HepG2 (cell line): ENCODE measurements at regions not wholly inside any gene's neighbourhood (a gene's known extent, or its start where the extent isn't known, plus 50 kb on each side); places are given as distances from the start of the nearest gene placed in this dataset.

Experiments used
- ATAC-seq: fragments of 200-7000 bp; cut with Tn5 transposase; 3 replicates; pipeline ENCODE4 v1.9.1; 2020; ENCODE audit warnings: mild to moderate bottlenecking, moderate library complexity
- BruUV-seq: library from RNA; stranded (reverse); fragments of 400-500 nt; replicated peaks from 2 replicates; lab custom pipeline; 2021; lab: Mats Ljungman, UMichigan
- CTCF ChIA-PET: fragments of 300-600 bp; formaldehyde crosslinking; extraction: SDS; loops from one replicate; lab custom pipeline; 2021; ENCODE audit warnings: low total read pairs, inconsistent platforms, low intra/inter-chr PET ratio; lab: Yijun Ruan, JAX
- POLR2A ChIA-PET: fragments of 350-600 bp; sonication (Branson Sonifier 250); formaldehyde crosslinking; loops from one replicate; lab custom pipeline; 2020; ENCODE audit warnings: antibody characterized with exemption, inconsistent platforms; lab: Yijun Ruan, JAX
- DNase-seq: peaks from one replicate; pipeline ENCODE4 v3.0.0-alpha.2; 2015; ENCODE audit warnings: low spot score
- FAIRE-seq: peaks from 3 replicates; lab custom pipeline; 2011; peaks lifted over from hg19 to GRCh38; lab: Jason Lieb, UNC
- H2AFZ ChIP-seq: one replicate; pipeline ENCODE4 v1.6.1; 2011; ENCODE audit warnings: low read length, inconsistent platforms
- H3K27ac ChIP-seq: fragments of 300-600 bp; 3 replicates; pipeline ENCODE4 v1.8.0; 2011; ENCODE audit warnings: mixed run types, mild to moderate bottlenecking, mixed read lengths, low read length, inconsistent platforms; ENCODE audit not compliant: insufficient read depth; ENCODE audit errors: extremely low read length
- H3K27me3 ChIP-seq, 2 experiments: fragments of 200-600 bp in 1 of 2; 2 replicates in 1 of 2; 3 replicates in 1 of 2; pipeline versions ENCODE4 v1.6.0 to v1.8.0; 2011; ENCODE audit warnings: low read length in 2 of 2, mild to moderate bottlenecking in 2 of 2, moderate library complexity in 2 of 2, inconsistent platforms in 1 of 2; ENCODE audit not compliant: insufficient read depth in 2 of 2, control insufficient read depth in 1 of 2
- H3K36me3 ChIP-seq, 2 experiments: fragments of 200-600 bp in 1 of 2; replicated peaks in 1 of 2; 2 replicates in 1 of 2; 3 replicates in 1 of 2; pipeline versions ENCODE4 v1.5.1 to v1.8.0; 2011; ENCODE audit warnings: low read length in 2 of 2, inconsistent platforms in 1 of 2; ENCODE audit not compliant: insufficient read depth in 2 of 2, control insufficient read depth in 1 of 2
- H3K4me1 ChIP-seq: 2 replicates; pipeline ENCODE4 v1.5.1; 2012; ENCODE audit warnings: low read length, inconsistent platforms; ENCODE audit not compliant: insufficient read depth
- H3K4me2 ChIP-seq: 2 replicates; pipeline ENCODE4 v1.6.0; 2011; ENCODE audit warnings: low read depth, low read length, inconsistent platforms
- H3K4me3 ChIP-seq, 3 experiments: fragments of 200-600 bp in 1 of 3; sonication (generic), shearing (Covaris generic) in 1 of 3; replicated peaks in 1 of 3; 2 replicates each; pipeline ENCODE4 v1.5.1; 2011 to 2016; ENCODE audit warnings: low read length in 3 of 3, inconsistent platforms in 2 of 3, low read depth in 2 of 3, mild to moderate bottlenecking in 2 of 3, control low read depth in 1 of 3, mixed read lengths in 1 of 3; ENCODE audit not compliant: insufficient read depth in 1 of 3
- H3K79me2 ChIP-seq: one replicate; pipeline ENCODE4 v1.6.1; 2011; ENCODE audit warnings: low read length, inconsistent platforms; ENCODE audit not compliant: insufficient read depth
- H3K9ac ChIP-seq: 2 replicates; pipeline ENCODE4 v1.6.0; 2011; ENCODE audit warnings: mild to moderate bottlenecking, low read depth, low read length, inconsistent platforms; ENCODE audit not compliant: insufficient read depth
- H3K9me3 ChIP-seq: 2 replicates; pipeline ENCODE4 v1.5.1; 2012; ENCODE audit warnings: mild to moderate bottlenecking, low read length
- H4K20me1 ChIP-seq: 2 replicates; pipeline ENCODE4 v1.6.0; 2011; ENCODE audit warnings: inconsistent platforms, mild to moderate bottlenecking, low read length, moderate library complexity; ENCODE audit not compliant: insufficient read depth
- CBX1 ChIP-seq: IDR thresholded peaks from one replicate; pipeline ENCODE4 v1.6.1; 2016; ENCODE audit warnings: antibody characterized with exemption, low read depth
- CEBPB ChIP-seq: IDR thresholded peaks from 2 replicates; pipeline ENCODE4 v1.6.1; 2011; ENCODE audit warnings: low read depth, low read length, improper control_type of control experiment, borderline replicate concordance
- ZNF276 ChIP-seq: sonication (generic); formaldehyde crosslinking; IDR thresholded peaks from 2 replicates; pipeline ENCODE4 v1.4.0; 2020; ENCODE audit warnings: mild to moderate bottlenecking, low read depth, missing genetic modification reagents
- WGBS: methylation state at CpG from one replicate; pipeline ENCODE4 v1.1.6; 2017; ENCODE audit warnings: low lambda C conversion rate; 5-methylcytosine and 5-hydroxymethylcytosine counted together
- in situ Hi-C: cut with HindIII; loops from 2 replicates; pipeline ENCODE4 v1.10.0; 2017; ENCODE audit warnings: low pct_unique_long_range_greater_than_20kb; ENCODE audit not compliant: extremely low pct_ligation_motif_present
- intact Hi-C: fragments of 100-400 bp; cut with micrococcal nuclease; formaldehyde crosslinking; loops from one replicate; pipeline ENCODE4 v1.10.0; 2022; ENCODE audit not compliant: unreplicated experiment

- DNase-seq (no peak), FAIRE-seq (no peak), ATAC-seq (no peak)
- H2AFZ ChIP-seq: no peak overlapping the region
- ChIA-PET CTCF (no interaction called here), POLR2A (no interaction called here)
- intact Hi-C loops: no loop called here
- H3K4me1 ChIP-seq: peaks cover 5% of the 10 kb centered on the region
- 100% methylated on average over 1 of the region's 1 CpG for WGBS
- no peak for TF ChIP-seq ZNF276 (CRISPR knock-in tag)
- H3K36me3 ChIP-seq: peaks cover 0 to 4% of the 10 kb centered on the region in 2 experiments; a peak in 3 of 5 replicates
- H3K4me2 ChIP-seq: no peak overlapping the region
- H3K9me3 ChIP-seq: no peaks in the 10 kb centered on the region
- H3K9ac ChIP-seq: no peak overlapping the region
- in situ Hi-C loops: no loop called here
- H4K20me1 ChIP-seq: no peaks in the 10 kb centered on the region
- no peak overlapping the region for H3K4me3 ChIP-seq
- H3K27me3 ChIP-seq: no peaks in the 10 kb centered on the region
- H3K27ac ChIP-seq: no peak overlapping the region
- no TSS peak for BruUV-seq
- no peaks in the 10 kb centered on the region for H3K79me2 ChIP-seq
These were observed 117.5 kb upstream of the TMEM168 start for GRCh38 chr7:112907658-112908057.

GRCh38 chr7:112905950-112906349 is 115.8 kb upstream of the TMEM168 start:
- in situ Hi-C loops (no loop called here), intact Hi-C loops (no loop called here)
- TF ChIP-seq CEBPB (peak; percentile 76), CBX1 (no peak)
- BruUV-seq: no TSS peak
- ChIA-PET CTCF (no interaction called here), POLR2A (no interaction called here)
- H4K20me1 ChIP-seq: no peaks in the 10 kb centered on the region
- no peak overlapping the region for H3K9ac ChIP-seq
- no peaks in the 10 kb centered on the region for H3K9me3 ChIP-seq
- no peak overlapping the region for H3K4me3 ChIP-seq
- H3K27ac ChIP-seq: no peak overlapping the region
- DNase-seq (no peak), FAIRE-seq (no peak), ATAC-seq (no peak)
- peaks cover 8% of the 10 kb centered on the region for H3K4me1 ChIP-seq
- peaks cover 0 to under 1% of the 10 kb centered on the region in 2 experiments; a peak in 3 of 5 replicates for H3K36me3 ChIP-seq
- no peaks in the 10 kb centered on the region for H3K27me3 ChIP-seq
- H3K4me2 ChIP-seq: no peak overlapping the region
- H3K79me2 ChIP-seq: no peaks in the 10 kb centered on the region
- H2AFZ ChIP-seq: no peak overlapping the region
